ENCODE measurements at regions not wholly inside any gene's neighbourhood (a gene's known extent, or its start where the extent isn't known, plus 50 kb on each side); places are given as distances from the start of the nearest gene placed in this dataset.

DNA sequence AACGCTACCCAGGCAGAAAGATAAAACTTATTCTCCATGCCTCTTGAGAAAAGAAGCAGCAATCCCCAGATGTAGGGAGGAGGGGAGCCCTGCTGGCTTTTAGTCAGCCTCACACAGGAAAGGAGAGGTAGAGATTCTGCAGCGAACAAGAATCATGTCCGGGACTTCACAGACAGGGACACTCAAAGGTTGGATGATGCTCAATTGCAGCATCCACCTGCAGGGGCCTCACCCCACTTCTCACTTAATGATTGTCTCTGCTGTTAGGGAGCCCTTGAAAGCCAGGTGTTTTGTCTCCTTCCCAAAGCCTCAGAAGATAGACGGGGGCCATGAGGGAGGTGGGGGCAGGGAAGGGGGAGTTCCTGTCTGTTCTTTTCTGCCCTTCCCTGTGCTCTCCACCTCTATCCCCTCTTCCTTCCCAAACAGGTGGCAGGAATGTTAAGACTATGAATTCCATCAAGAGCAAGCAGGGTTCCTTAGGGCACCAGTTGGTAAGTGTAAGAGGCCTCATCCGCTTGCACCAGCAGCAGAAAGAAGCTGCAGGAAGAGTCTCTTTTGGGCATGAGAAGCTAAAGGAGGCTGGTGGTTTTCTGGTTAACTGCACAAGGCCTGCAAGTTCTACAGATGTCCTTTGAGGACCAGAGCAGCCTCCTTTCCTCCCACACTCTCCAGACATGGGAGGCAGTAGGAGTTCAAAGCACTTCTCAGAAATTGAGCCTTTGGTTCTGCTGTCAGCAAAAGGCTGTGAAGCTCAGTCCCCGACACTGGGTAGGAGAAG is 154.7 kb upstream of the TNP1 start:
- TF ChIP-seq POLR2A (IDR thresholded peaks at IDR 0.05) (no peak), POLR2AphosphoS5 (IDR thresholded peaks at IDR 0.05) (no peak)
- TF ChIP-seq, protein P1, sequence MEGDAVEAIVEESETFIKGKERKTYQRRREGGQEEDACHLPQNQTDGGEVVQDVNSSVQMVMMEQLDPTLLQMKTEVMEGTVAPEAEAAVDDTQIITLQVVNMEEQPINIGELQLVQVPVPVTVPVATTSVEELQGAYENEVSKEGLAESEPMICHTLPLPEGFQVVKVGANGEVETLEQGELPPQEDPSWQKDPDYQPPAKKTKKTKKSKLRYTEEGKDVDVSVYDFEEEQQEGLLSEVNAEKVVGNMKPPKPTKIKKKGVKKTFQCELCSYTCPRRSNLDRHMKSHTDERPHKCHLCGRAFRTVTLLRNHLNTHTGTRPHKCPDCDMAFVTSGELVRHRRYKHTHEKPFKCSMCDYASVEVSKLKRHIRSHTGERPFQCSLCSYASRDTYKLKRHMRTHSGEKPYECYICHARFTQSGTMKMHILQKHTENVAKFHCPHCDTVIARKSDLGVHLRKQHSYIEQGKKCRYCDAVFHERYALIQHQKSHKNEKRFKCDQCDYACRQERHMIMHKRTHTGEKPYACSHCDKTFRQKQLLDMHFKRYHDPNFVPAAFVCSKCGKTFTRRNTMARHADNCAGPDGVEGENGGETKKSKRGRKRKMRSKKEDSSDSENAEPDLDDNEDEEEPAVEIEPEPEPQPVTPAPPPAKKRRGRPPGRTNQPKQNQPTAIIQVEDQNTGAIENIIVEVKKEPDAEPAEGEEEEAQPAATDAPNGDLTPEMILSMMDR (IDR thresholded peaks at IDR 0.05) = no peak
